ENCODE measurements at regions not wholly inside any gene's neighbourhood (a gene's known extent, or its start where the extent isn't known, plus 50 kb on each side); places are given as distances from the start of the nearest gene placed in this dataset.

- no peak overlapping the region for H3K4me3 ChIP-seq (ENCODE audit: low read depth, low read length)
- TF ChIP-seq CTCF (IDR thresholded peaks at IDR 0.05; ENCODE audit: borderline replicate concordance, insufficient read depth, low read depth, low read length) = no peak
These were observed 61.6 kb upstream of the CTNNB1 start for GRCh38 chr3:41137686-41138111.

DNA sequence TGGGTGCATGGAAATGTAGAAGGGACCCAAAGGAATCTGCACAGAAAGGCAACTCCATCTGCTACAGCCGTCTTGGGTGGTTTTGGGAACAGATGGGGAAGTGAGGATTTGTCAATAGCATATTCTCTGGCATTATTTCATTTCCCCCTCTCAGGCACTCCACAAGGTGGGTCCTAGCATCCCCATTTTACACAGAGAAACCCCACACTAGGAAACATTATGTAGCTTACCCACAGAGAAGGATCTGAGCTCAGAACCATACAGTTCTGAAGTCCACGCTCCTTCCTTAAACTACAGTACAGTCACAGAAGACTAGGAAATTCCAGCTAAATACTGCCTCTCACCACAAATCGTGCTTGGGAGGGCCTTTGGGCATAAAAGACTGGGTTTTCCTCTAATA is 61.2 kb upstream of the CTNNB1 start:
- no peak overlapping the region for H3K4me3 ChIP-seq (ENCODE audit: low read depth, low read length)
- no peak for TF ChIP-seq CTCF (IDR thresholded peaks at IDR 0.05; ENCODE audit: borderline replicate concordance, insufficient read depth, low read depth, low read length)

- TF ChIP-seq CTCF (IDR thresholded peaks at IDR 0.05; ENCODE audit: borderline replicate concordance, insufficient read depth, low read depth, low read length) = no peak
- no peak overlapping the region for H3K4me3 ChIP-seq (ENCODE audit: low read depth, low read length)
These were observed 60.7 kb upstream of the CTNNB1 start for GRCh38 chr3:41138601-41139000.

DNA sequence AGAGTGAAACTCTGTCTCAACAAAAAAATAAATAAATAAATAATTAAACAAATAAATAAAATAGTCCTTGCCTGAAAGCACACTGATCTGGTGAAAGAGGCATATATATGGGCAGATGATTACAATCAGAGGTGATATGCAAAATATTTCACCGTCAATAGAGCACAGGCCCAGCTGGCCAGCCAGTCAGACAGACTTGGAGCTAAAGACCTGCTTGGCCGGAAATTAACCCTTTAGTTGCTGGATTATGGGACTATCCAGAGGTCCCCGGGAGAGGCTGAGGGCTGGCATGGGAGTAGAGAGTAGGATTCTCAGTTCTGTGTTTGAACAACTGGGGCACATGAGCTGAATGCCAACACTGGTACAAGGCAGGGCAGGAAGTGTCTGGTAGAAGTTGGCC is 59.1 kb upstream of the CTNNB1 start:
- no peak for TF ChIP-seq CTCF (IDR thresholded peaks at IDR 0.05; ENCODE audit: borderline replicate concordance, insufficient read depth, low read depth, low read length)
- H3K4me3 ChIP-seq (ENCODE audit: low read depth, low read length) = no peak overlapping the region

- no peak for TF ChIP-seq CTCF (IDR thresholded peaks at IDR 0.05; ENCODE audit: borderline replicate concordance, insufficient read depth, low read depth, low read length)
- no peak overlapping the region for H3K4me3 ChIP-seq (ENCODE audit: low read depth, low read length)
These were observed 57.7 kb upstream of the CTNNB1 start for GRCh38 chr3:41141433-41142167.

DNA sequence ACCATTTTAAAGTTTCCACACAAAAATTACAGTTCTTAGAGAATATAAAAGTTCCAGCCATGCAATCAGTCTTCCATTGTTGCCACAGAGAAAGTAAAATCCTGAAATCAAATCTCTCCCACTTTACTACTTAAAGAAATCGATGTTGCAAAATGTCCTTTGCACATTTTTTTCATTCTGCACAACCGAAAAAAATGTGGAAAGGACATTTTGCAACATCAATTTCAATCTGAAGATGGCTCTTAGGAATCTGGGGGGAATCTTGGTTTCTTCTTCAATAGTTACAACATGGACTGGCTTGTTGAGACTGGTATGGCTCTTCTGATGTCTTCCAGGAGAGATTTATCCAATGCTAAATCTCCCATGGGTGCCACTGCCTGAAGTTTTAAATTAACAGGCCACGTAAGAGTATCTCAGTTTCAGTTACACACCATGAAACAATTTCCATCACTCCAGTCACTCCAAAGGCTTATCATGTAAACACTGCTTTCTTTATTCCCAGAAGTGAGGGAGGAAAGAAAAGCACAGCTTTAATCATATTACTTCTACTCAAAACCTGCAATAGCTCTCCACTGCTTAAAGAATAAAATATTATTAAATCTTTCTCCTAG is 55.8 kb upstream of the CTNNB1 start:
- H3K4me3 ChIP-seq (ENCODE audit: low read depth, low read length) = no peak overlapping the region
- no peak for TF ChIP-seq CTCF (IDR thresholded peaks at IDR 0.05; ENCODE audit: borderline replicate concordance, insufficient read depth, low read depth, low read length)

- no peak overlapping the region for H3K4me3 ChIP-seq (ENCODE audit: low read depth, low read length)
- TF ChIP-seq CTCF (IDR thresholded peaks at IDR 0.05; ENCODE audit: borderline replicate concordance, insufficient read depth, low read depth, low read length) = no peak
These were observed 54.7 kb upstream of the CTNNB1 start for GRCh38 chr3:41144631-41145030.

Data from GM12875 (cell line).